Right atrium auricular region (tissue), 2 donors: ENCODE measurements at regions not wholly inside any gene's neighbourhood (a gene's known extent, or its start where the extent isn't known, plus 50 kb on each side); places are given as distances from the start of the nearest gene placed in this dataset.

Experiments
- DNase-seq: peaks from one replicate; pipeline ENCODE4 v3.0.0-alpha.2; 2019; ENCODE audit warnings: low spot score
- H3K27ac ChIP-seq, 2 donors: fragments of 200-600 bp; sonication (generic); 1 replicate in 1 of 2; 2 replicates in 1 of 2; pipeline ENCODE4 v1.5.1; 2016 to 2019
- H3K27me3 ChIP-seq, 2 donors: fragments of 200-600 bp; sonication (generic); one replicate each; pipeline versions ENCODE4 v1.5.1 to v1.6.0; 2017 to 2019
- H3K36me3 ChIP-seq: fragments of 200-600 bp; sonication (generic); one replicate; pipeline ENCODE4 v1.5.1; 2016
- H3K4me1 ChIP-seq, 2 donors: fragments of 200-600 bp; sonication (generic); one replicate each; pipeline versions ENCODE4 v1.5.1 to v1.6.0; 2017 to 2019
- H3K4me3 ChIP-seq, 2 donors: fragments of 200-600 bp; sonication (generic); 1 replicate in 1 of 2; 2 replicates in 1 of 2; pipeline ENCODE4 v1.5.1; 2017 to 2019; ENCODE audit warnings: mild to moderate bottlenecking in 1 of 2, moderate library complexity in 1 of 2
- H3K9me3 ChIP-seq, 2 donors: fragments of 200-600 bp; sonication (generic); one replicate each; pipeline ENCODE4 v1.5.1; 2019
- TF ChIP-seq, protein P1 (sequence below), 2 donors: fragments of 200-600 bp; sonication (generic); IDR thresholded peaks; one replicate each; pipeline ENCODE4 v1.5.1; 2019; ENCODE audit warnings: antibody characterized with exemption in 2 of 2

DNA sequence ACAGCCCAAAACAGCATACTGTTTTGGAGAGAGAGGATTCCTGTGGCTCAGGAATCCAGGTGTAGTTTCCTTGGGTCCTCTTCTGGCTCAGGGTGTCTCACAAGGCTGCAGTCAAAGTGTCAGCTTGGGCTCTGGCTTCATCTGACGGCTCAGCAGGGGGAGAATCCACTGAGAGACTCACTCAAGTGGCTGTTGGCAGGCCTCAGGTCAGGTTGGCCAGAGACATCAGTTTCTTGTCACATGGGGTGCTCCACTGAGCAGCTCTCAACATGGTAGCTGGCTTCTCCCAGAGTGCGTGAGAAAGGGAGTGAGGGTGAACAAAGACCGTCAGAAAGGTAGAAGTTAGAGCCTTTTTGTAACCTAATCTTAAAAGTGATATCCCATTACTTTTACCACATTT lies 168.4 kb downstream of the SOCS6 start:
- no peak overlapping the region for H3K4me3 ChIP-seq

DNA sequence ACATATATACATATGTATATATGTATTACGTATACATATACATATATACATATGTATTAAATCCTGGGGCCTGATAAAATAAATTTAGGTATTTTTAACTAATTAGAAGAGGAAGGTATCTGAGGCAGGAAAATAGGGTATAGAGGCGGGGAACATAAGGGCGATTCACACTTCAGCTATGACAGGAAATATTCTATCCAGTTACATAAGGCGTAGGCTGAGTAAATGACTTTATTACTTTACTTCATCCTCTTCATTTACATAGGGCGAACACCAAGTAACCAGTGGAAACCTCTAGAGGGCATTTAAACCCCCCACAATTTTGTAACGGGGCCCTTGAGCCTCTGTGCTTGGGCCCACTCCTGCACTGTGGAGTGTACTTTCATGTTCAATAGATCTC lies 167.5 kb downstream of the SOCS6 start:
- Histone ChIP-seq H3K27ac (no peak overlapping the region), H3K27me3 (no peaks in the 10 kb centered on the region), H3K4me1 (no peaks in the 10 kb centered on the region), H3K9me3 (no peaks in the 10 kb centered on the region), H3K36me3 (no peaks in the 10 kb centered on the region), H3K4me3 (no peak overlapping the region)
- TF ChIP-seq, protein P1, sequence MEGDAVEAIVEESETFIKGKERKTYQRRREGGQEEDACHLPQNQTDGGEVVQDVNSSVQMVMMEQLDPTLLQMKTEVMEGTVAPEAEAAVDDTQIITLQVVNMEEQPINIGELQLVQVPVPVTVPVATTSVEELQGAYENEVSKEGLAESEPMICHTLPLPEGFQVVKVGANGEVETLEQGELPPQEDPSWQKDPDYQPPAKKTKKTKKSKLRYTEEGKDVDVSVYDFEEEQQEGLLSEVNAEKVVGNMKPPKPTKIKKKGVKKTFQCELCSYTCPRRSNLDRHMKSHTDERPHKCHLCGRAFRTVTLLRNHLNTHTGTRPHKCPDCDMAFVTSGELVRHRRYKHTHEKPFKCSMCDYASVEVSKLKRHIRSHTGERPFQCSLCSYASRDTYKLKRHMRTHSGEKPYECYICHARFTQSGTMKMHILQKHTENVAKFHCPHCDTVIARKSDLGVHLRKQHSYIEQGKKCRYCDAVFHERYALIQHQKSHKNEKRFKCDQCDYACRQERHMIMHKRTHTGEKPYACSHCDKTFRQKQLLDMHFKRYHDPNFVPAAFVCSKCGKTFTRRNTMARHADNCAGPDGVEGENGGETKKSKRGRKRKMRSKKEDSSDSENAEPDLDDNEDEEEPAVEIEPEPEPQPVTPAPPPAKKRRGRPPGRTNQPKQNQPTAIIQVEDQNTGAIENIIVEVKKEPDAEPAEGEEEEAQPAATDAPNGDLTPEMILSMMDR (IDR thresholded peaks at IDR 0.05) = no peak
- no peak for DNase-seq

More for the DNA sequence above, 168.4 kb downstream of the SOCS6 start:
- no peaks in the 10 kb centered on the region for H3K36me3 ChIP-seq
- H3K9me3 ChIP-seq = no peaks in the 10 kb centered on the region
- H3K27ac ChIP-seq = no peak overlapping the region
- H3K27me3 ChIP-seq = no peaks in the 10 kb centered on the region
- no peaks in the 10 kb centered on the region for H3K4me1 ChIP-seq
- TF ChIP-seq, protein P1 (IDR thresholded peaks at IDR 0.05) = no peak
- no peak for DNase-seq

DNA sequence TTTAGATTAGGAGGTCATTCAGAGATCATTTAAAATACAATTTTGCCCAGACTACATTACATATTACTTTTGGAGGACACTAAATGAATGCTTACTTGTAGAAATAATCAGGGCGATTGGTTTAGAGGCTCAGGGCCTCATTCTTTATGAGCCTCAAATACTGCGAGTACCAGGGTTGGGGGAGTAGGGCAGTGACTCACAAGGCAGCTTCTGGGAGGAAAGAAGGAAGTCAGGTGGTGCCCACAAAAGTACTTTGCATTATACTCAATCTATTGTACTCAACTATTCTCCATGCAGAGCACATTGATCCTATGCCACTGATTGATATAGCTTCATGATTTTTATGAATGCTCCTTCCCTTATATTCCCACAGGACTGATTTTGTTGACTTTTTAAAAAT lies 166.9 kb downstream of the SOCS6 start:
- H3K4me3 ChIP-seq = no peak overlapping the region
- H3K9me3 ChIP-seq = no peaks in the 10 kb centered on the region
- H3K4me1 ChIP-seq = no peaks in the 10 kb centered on the region
- no peaks in the 10 kb centered on the region for H3K27me3 ChIP-seq
- no peak overlapping the region for H3K27ac ChIP-seq
- DNase-seq = no peak
- H3K36me3 ChIP-seq = no peaks in the 10 kb centered on the region
- TF ChIP-seq, protein P1 (IDR thresholded peaks at IDR 0.05) = no peak

DNA sequence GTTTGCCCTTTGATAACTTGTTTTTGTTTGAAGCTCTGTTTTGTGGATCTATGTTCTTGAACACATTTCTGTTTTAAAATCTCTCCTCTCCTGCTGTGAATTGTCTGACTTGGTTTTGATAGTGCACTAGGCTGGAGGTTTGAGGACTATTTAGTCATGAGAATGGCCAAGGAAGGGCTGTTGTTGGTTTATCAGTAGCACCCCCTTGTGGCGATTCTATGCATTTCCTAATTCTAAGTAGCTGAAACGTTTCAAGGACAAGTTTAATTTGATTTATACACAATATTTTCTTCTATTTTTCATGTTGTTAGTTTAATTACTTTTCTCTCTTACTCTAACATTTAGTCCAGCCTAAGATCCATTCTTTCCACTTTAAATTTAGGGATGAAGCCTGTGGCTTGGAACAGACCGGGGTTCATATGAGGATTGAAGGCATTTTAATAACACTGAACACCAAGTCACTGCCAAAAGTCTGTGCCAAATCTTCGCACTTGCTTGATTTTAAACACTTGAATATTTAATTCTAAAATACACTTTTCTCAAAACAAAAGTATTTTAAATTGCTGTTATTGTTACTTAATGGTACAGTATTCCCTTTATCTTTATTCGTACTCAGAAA lies 166.0 kb downstream of the SOCS6 start:
- no peaks in the 10 kb centered on the region for H3K9me3 ChIP-seq
- DNase-seq = no peak
- no peaks in the 10 kb centered on the region for H3K36me3 ChIP-seq
- no peaks in the 10 kb centered on the region for H3K4me1 ChIP-seq
- H3K4me3 ChIP-seq = no peak overlapping the region
- TF ChIP-seq, protein P1 (IDR thresholded peaks at IDR 0.05) = peak; percentile 46 to 86
- no peak overlapping the region for H3K27ac ChIP-seq
- H3K27me3 ChIP-seq = no peaks in the 10 kb centered on the region

DNA sequence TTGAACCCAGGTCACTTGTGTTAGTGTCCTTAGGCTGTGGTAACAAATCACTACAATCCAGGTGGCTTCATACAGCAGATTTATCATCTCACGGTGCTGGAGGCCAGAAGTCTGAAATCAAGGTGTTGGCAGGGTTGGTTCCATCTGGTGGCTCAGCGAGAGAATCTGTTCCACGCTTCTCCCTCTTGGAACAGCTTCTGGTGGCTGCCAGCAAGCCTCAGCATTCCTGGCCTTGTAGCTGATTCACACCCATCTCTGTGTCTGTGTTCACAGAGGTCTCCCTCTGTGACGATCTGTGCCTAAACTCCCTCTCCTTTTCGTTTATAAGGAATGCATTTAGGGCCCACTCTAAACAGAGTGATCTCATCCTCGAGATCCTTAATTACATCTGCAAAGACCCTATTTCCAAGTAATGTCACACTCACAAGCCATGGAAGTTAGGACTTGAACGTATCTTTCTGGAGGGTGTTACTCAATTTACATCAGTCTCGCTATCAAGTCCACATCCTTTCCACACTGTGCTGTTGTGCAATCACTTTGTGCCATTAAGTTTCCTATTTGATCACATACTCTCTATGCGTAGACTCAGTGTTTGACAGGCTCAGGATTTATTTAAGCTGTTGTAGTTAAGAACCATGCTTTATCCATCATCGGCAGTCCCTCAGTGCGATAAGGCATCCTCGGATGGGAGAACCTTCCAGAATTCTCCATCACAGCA lies 164.4 kb downstream of the SOCS6 start:
- no peaks in the 10 kb centered on the region for H3K36me3 ChIP-seq
- H3K4me3 ChIP-seq = no peak overlapping the region
- TF ChIP-seq, protein P1 (IDR thresholded peaks at IDR 0.05) = no peak
- H3K27me3 ChIP-seq = no peaks in the 10 kb centered on the region
- DNase-seq = no peak
- no peaks in the 10 kb centered on the region for H3K9me3 ChIP-seq
- H3K27ac ChIP-seq = no peak overlapping the region
- H3K4me1 ChIP-seq = no peaks in the 10 kb centered on the region
